WTC11 (cell line): ENCODE measurements at regions not wholly inside any gene's neighbourhood (a gene's known extent, or its start where the extent isn't known, plus 50 kb on each side); places are given as distances from the start of the nearest gene placed in this dataset.

Source experiments
- ATAC-seq: fragments of 200-7000 bp; cut with Tn5 transposase; 2 replicates; pipeline ENCODE4 v1.10.0; 2021; ENCODE audit warnings: mild to moderate bottlenecking, moderate library complexity
- CTCF ChIA-PET: fragments of 300-600 bp; sonication (Branson Sonifier 250); formaldehyde crosslinking; loops from one replicate; lab custom pipeline; 2021; ENCODE audit warnings: antibody characterized with exemption; lab: Charles Lee
- POLR2A ChIA-PET: fragments of 350-600 bp; sonication (Branson Sonifier 250); formaldehyde crosslinking; loops from one replicate; lab custom pipeline; 2021; ENCODE audit warnings: antibody characterized with exemption; lab: Charles Lee
- DNase-seq: peaks from one replicate; pipeline ENCODE4 v3.0.0; 2021; ENCODE audit warnings: low spot score
- H3K27ac Mint-ChIP-seq: 2 replicates; pipeline ENCODE4 v1.8.0; 2021; ENCODE audit warnings: mixed read lengths
- H3K27me3 Mint-ChIP-seq: 2 replicates; pipeline ENCODE4 v1.8.0; 2021; ENCODE audit warnings: low read depth, mild to moderate bottlenecking, moderate library complexity, mixed read lengths
- H3K36me3 Mint-ChIP-seq: 2 replicates; pipeline ENCODE4 v1.8.0; 2021; ENCODE audit warnings: mixed read lengths
- H3K4me1 Mint-ChIP-seq: 2 replicates; pipeline ENCODE4 v1.8.0; 2022; ENCODE audit warnings: mixed read lengths
- H3K4me3 Mint-ChIP-seq: 2 replicates; pipeline ENCODE4 v1.8.0; 2021; ENCODE audit warnings: mild to moderate bottlenecking, moderate library complexity, mixed read lengths
- H3K9me3 Mint-ChIP-seq: 2 replicates; pipeline ENCODE4 v1.8.0; 2021; ENCODE audit warnings: mixed read lengths
- GRHL2 ChIP-seq: fragments of 250-450 bp; sonication (Bioruptor Pico); IDR thresholded peaks from 2 replicates; pipeline ENCODE4 v1.8.0; 2022; ENCODE audit warnings: mild to moderate bottlenecking, moderate library complexity; ENCODE audit not compliant: insufficient replicate concordance, severe bottlenecking
- JAZF1 ChIP-seq: fragments of 250-450 bp; sonication (Bioruptor Pico); IDR thresholded peaks from 2 replicates; pipeline ENCODE4 v1.9.0; 2021; ENCODE audit warnings: moderate library complexity, mild to moderate bottlenecking, inconsistent platforms
- NFE2L1 ChIP-seq: sonication (generic); formaldehyde crosslinking; IDR thresholded peaks from 2 replicates; pipeline ENCODE4 v1.8.1; 2023; ENCODE audit warnings: missing genetic modification reagents
- SP1 ChIP-seq: sonication (generic); formaldehyde crosslinking; conservative IDR thresholded peaks from 2 replicates; pipeline ENCODE4 v1.8.1; 2022; ENCODE audit warnings: missing genetic modification reagents
- ZNF232 ChIP-seq: sonication (generic); formaldehyde crosslinking; IDR thresholded peaks from 2 replicates; pipeline ENCODE4 v1.8.0; 2022; ENCODE audit warnings: mild to moderate bottlenecking, missing genetic modification reagents
- ZNF396 ChIP-seq: fragments of 250-450 bp; sonication (Bioruptor Pico); IDR thresholded peaks from 2 replicates; pipeline ENCODE4 v1.8.0; 2021; ENCODE audit warnings: mild to moderate bottlenecking, moderate library complexity, borderline replicate concordance
- ZNF423 ChIP-seq: fragments of 250-450 bp; sonication (Bioruptor Pico); IDR thresholded peaks from 2 replicates; pipeline ENCODE4 v2.1.2; 2022; ENCODE audit warnings: mild to moderate bottlenecking, moderate library complexity
- TF ChIP-seq, protein P1 (sequence below): sonication (generic); formaldehyde crosslinking; IDR thresholded peaks from 2 replicates; pipeline ENCODE4 v1.8.1; 2022; ENCODE audit warnings: missing genetic modification reagents, borderline replicate concordance
- TF ChIP-seq, protein P2 (sequence below): sonication (generic); formaldehyde crosslinking; IDR thresholded peaks from 2 replicates; pipeline ENCODE4 v1.8.1; 2022; ENCODE audit warnings: mild to moderate bottlenecking, missing genetic modification reagents, moderate library complexity, borderline replicate concordance
- TF ChIP-seq, protein P3 (sequence below): sonication (generic); formaldehyde crosslinking; IDR thresholded peaks from 2 replicates; pipeline ENCODE4 v1.8.0; 2022; ENCODE audit warnings: mild to moderate bottlenecking, missing genetic modification reagents
- TF ChIP-seq, protein P4 (sequence below): sonication (generic); formaldehyde crosslinking; IDR thresholded peaks from 2 replicates; pipeline ENCODE4 v1.8.1; 2023; ENCODE audit warnings: mild to moderate bottlenecking, missing genetic modification reagents, moderate library complexity
- TF ChIP-seq, protein P5 (sequence below): fragments of 250-450 bp; sonication (Bioruptor Pico); IDR thresholded peaks from 2 replicates; pipeline ENCODE4 v2.1.2; 2022; ENCODE audit warnings: mild to moderate bottlenecking, moderate library complexity
- TF ChIP-seq, protein P6 (sequence below): fragments of 250-450 bp; sonication (Bioruptor Pico); IDR thresholded peaks from 2 replicates; pipeline ENCODE4 v1.9.0; 2021; ENCODE audit warnings: mild to moderate bottlenecking, borderline replicate concordance
- TF ChIP-seq, protein P7 (sequence below): fragments of 250-450 bp; sonication (Bioruptor Pico); IDR thresholded peaks from 2 replicates; pipeline ENCODE4 v1.9.0; 2021; ENCODE audit warnings: moderate library complexity, mild to moderate bottlenecking, inconsistent platforms, borderline replicate concordance
- TF ChIP-seq, protein P8 (sequence below): fragments of 250-450 bp; sonication (Bioruptor Pico); IDR thresholded peaks from 2 replicates; pipeline ENCODE4 v1.9.0; 2021; ENCODE audit warnings: mild to moderate bottlenecking

DNA sequence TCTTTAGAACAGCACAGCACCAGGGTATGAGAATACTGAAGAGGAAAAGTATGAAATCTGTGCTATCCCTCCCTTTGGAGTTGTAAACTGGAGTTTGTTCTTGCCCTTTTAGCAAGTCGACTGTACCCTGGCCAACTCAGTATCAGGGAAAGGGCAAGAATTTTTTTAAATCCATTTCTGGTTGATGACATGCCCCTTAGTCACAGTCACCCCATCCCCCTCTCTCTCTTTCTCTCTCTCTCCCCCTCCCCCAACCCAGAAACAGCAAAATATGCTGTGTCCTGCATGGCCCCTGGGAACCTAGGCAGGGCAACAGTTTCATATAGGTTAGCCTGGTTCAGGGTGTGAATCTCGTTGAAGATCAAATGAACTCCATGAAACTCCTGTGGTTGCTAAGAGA, 177.7 kb upstream of the ADO start:
- Mint-ChIP-seq H3K4me3 (0 out of 2 replicates have a peak overlapping the region, but pooled peaks have one; percentile 29), H3K9me3 (peaks cover 3% of the 10 kb centered on the region; the same call in 1 of the 2 replicates), H3K27ac (no peak overlapping the region), H3K36me3 (no peaks in the 10 kb centered on the region; the same call in 1 of the 2 replicates), H3K4me1 (peaks cover 38% of the 10 kb centered on the region), H3K27me3 (no peaks in the 10 kb centered on the region)
- ATAC-seq = peak; percentile 67
- TF ChIP-seq ZNF232 (CRISPR knock-in tag) (no peak), ZNF423 (CRISPR knock-in tag) (no peak)
- TF ChIP-seq, protein P1, sequence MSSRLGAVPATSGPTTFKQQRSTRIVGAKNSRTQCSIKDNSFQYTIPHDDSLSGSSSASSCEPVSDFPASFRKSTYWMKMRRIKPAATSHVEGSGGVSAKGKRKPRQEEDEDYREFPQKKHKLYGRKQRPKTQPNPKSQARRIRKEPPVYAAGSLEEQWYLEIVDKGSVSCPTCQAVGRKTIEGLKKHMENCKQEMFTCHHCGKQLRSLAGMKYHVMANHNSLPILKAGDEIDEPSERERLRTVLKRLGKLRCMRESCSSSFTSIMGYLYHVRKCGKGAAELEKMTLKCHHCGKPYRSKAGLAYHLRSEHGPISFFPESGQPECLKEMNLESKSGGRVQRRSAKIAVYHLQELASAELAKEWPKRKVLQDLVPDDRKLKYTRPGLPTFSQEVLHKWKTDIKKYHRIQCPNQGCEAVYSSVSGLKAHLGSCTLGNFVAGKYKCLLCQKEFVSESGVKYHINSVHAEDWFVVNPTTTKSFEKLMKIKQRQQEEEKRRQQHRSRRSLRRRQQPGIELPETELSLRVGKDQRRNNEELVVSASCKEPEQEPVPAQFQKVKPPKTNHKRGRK (CRISPR knock-in tag) = no peak
- TF ChIP-seq, protein P2, sequence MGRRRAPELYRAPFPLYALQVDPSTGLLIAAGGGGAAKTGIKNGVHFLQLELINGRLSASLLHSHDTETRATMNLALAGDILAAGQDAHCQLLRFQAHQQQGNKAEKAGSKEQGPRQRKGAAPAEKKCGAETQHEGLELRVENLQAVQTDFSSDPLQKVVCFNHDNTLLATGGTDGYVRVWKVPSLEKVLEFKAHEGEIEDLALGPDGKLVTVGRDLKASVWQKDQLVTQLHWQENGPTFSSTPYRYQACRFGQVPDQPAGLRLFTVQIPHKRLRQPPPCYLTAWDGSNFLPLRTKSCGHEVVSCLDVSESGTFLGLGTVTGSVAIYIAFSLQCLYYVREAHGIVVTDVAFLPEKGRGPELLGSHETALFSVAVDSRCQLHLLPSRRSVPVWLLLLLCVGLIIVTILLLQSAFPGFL (CRISPR knock-in tag) = no peak
- TF ChIP-seq, protein P3, sequence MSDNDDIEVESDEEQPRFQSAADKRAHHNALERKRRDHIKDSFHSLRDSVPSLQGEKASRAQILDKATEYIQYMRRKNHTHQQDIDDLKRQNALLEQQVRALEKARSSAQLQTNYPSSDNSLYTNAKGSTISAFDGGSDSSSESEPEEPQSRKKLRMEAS (CRISPR knock-in tag) = no peak
- CTCF ChIA-PET = no interaction called here
- DNase-seq = no peak
- POLR2A ChIA-PET = interaction anchor here (0.7 kb wide), 1 partner anchor 488 kb away, joined by 4 read pairs; no protein-coding TSS in a partner anchor

DNA sequence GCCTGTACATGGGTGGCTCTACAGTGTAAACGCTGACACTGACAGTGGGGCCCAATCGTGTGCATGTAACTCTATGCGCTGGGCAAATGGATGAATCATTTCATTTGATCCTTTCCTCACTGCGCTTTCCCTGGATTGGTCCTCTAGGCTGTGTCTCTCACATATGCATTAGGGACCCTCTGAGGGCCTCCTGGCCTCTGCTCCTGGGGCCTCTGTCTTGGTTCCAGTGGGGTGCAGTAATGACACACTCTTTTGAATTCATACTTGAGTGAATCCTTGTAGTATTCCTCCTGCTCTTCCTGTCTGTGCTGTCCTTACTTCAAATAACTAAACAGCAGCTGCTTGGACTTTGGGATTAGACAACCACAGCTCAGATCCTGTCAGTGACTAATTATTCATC, 176.5 kb upstream of the ADO start:
- DNase-seq (no peak), ATAC-seq (no peak; the same call in 1 of the 2 replicates)
- Mint-ChIP-seq H3K27me3 (no peaks in the 10 kb centered on the region), H3K9me3 (peaks cover 3% of the 10 kb centered on the region; the same call in 1 of the 2 replicates), H3K27ac (no peak overlapping the region), H3K4me1 (peaks cover 35% of the 10 kb centered on the region), H3K4me3 (no peak overlapping the region), H3K36me3 (no peaks in the 10 kb centered on the region; the same call in 1 of the 2 replicates)
- ChIA-PET POLR2A (no interaction called here), CTCF (no interaction called here)
- TF ChIP-seq, protein P4, sequence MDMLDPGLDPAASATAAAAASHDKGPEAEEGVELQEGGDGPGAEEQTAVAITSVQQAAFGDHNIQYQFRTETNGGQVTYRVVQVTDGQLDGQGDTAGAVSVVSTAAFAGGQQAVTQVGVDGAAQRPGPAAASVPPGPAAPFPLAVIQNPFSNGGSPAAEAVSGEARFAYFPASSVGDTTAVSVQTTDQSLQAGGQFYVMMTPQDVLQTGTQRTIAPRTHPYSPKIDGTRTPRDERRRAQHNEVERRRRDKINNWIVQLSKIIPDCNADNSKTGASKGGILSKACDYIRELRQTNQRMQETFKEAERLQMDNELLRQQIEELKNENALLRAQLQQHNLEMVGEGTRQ (CRISPR knock-in tag) = no peak
- TF ChIP-seq, protein P5, sequence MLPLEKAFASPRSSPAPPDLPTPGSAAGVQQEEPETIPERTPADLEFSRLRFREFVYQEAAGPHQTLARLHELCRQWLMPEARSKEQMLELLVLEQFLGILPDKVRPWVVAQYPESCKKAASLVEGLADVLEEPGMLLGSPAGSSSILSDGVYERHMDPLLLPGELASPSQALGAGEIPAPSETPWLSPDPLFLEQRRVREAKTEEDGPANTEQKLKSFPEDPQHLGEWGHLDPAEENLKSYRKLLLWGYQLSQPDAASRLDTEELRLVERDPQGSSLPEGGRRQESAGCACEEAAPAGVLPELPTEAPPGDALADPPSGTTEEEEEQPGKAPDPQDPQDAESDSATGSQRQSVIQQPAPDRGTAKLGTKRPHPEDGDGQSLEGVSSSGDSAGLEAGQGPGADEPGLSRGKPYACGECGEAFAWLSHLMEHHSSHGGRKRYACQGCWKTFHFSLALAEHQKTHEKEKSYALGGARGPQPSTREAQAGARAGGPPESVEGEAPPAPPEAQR (CRISPR knock-in tag) = no peak
- TF ChIP-seq, protein P2 (CRISPR knock-in tag) = no peak
- TF ChIP-seq NFE2L1 (CRISPR knock-in tag) = no peak
- no peak for TF ChIP-seq SP1 (CRISPR knock-in tag)

DNA sequence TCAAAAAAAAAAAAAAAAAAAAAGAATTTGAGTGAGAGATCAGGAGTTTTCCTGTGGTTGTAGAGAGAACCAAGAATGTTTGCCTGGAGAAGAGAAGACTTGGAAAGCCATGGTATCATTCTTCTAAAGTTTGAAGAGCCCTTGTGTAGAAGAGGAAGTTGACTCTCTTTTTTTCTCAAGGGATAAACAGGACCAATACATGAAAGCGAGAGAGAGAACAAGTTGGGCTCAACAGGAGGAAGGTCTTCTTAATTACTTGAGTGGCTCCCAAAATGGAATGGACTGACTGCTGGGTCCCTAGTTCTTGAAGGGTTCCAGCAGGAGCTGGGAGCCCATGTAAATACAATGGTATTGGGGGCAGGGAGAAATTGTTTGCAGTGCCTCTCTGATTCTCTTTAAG, 173.3 kb upstream of the ADO start:
- H3K4me3 Mint-ChIP-seq = no peak overlapping the region
- ATAC-seq = no peak
- H3K4me1 Mint-ChIP-seq = peaks cover 20% of the 10 kb centered on the region
- CTCF ChIA-PET = no interaction called here
- H3K27me3 Mint-ChIP-seq = no peaks in the 10 kb centered on the region
- no peak overlapping the region for H3K27ac Mint-ChIP-seq
- TF ChIP-seq NFE2L1 (CRISPR knock-in tag) (no peak), ZNF396 (CRISPR knock-in tag) (no peak), JAZF1 (no peak), GRHL2 (CRISPR knock-in tag) (no peak)
- TF ChIP-seq, protein P6, sequence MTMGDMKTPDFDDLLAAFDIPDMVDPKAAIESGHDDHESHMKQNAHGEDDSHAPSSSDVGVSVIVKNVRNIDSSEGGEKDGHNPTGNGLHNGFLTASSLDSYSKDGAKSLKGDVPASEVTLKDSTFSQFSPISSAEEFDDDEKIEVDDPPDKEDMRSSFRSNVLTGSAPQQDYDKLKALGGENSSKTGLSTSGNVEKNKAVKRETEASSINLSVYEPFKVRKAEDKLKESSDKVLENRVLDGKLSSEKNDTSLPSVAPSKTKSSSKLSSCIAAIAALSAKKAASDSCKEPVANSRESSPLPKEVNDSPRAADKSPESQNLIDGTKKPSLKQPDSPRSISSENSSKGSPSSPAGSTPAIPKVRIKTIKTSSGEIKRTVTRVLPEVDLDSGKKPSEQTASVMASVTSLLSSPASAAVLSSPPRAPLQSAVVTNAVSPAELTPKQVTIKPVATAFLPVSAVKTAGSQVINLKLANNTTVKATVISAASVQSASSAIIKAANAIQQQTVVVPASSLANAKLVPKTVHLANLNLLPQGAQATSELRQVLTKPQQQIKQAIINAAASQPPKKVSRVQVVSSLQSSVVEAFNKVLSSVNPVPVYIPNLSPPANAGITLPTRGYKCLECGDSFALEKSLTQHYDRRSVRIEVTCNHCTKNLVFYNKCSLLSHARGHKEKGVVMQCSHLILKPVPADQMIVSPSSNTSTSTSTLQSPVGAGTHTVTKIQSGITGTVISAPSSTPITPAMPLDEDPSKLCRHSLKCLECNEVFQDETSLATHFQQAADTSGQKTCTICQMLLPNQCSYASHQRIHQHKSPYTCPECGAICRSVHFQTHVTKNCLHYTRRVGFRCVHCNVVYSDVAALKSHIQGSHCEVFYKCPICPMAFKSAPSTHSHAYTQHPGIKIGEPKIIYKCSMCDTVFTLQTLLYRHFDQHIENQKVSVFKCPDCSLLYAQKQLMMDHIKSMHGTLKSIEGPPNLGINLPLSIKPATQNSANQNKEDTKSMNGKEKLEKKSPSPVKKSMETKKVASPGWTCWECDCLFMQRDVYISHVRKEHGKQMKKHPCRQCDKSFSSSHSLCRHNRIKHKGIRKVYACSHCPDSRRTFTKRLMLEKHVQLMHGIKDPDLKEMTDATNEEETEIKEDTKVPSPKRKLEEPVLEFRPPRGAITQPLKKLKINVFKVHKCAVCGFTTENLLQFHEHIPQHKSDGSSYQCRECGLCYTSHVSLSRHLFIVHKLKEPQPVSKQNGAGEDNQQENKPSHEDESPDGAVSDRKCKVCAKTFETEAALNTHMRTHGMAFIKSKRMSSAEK = no peak
- TF ChIP-seq, protein P7, sequence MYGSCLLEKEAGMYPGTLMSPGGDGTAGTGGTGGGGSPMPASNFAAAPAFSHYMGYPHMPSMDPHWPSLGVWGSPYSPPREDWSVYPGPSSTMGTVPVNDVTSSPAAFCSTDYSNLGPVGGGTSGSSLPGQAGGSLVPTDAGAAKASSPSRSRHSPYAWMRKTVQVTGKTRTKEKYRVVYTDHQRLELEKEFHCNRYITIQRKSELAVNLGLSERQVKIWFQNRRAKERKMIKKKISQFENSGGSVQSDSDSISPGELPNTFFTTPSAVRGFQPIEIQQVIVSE (CRISPR knock-in tag) = no peak
- TF ChIP-seq, protein P8, sequence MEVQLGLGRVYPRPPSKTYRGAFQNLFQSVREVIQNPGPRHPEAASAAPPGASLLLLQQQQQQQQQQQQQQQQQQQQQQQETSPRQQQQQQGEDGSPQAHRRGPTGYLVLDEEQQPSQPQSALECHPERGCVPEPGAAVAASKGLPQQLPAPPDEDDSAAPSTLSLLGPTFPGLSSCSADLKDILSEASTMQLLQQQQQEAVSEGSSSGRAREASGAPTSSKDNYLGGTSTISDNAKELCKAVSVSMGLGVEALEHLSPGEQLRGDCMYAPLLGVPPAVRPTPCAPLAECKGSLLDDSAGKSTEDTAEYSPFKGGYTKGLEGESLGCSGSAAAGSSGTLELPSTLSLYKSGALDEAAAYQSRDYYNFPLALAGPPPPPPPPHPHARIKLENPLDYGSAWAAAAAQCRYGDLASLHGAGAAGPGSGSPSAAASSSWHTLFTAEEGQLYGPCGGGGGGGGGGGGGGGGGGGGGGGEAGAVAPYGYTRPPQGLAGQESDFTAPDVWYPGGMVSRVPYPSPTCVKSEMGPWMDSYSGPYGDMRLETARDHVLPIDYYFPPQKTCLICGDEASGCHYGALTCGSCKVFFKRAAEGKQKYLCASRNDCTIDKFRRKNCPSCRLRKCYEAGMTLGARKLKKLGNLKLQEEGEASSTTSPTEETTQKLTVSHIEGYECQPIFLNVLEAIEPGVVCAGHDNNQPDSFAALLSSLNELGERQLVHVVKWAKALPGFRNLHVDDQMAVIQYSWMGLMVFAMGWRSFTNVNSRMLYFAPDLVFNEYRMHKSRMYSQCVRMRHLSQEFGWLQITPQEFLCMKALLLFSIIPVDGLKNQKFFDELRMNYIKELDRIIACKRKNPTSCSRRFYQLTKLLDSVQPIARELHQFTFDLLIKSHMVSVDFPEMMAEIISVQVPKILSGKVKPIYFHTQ (CRISPR knock-in tag) = no peak
- TF ChIP-seq, all 79 proteins: peak for 0
- Mint-ChIP-seq H3K9me3 (peaks cover 3% of the 10 kb centered on the region; the same call in 1 of the 2 replicates), H3K36me3 (no peaks in the 10 kb centered on the region; the same call in 1 of the 2 replicates)
- POLR2A ChIA-PET = interaction anchor here (0.5 kb wide), 1 partner anchor 802 kb away, joined by 3 read pairs; no protein-coding TSS in a partner anchor
- DNase-seq = no peak
